ENCODE measurements at regions not wholly inside any gene's neighbourhood (a gene's known extent, or its start where the extent isn't known, plus 50 kb on each side); places are given as distances from the start of the nearest gene placed in this dataset.

DNA sequence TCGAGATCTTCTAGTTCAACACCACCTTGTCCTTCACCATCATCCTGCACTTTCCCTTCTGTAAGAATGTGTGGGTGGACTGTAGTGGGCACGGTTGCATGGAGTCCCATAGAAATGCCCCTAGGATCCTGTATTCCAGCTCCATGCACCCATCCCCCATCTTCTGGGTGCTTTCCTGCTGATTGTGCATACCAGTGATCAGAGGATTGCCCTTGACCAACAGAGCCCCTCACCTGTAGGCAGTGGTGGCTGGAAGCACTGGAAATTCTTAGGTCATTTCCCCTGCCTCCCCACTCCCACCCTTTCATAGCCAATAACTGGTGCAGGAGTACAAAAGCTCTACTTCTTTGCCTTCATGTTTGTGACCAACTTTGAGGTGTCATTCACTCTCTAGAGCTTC, 213.4 kb upstream of the ARSJ start:
- Mint-ChIP-seq H3K27me3 (ENCODE audit: low read depth in 3 of 3) (peaks cover 0 to 2% (median 0%) of the 10 kb centered on the region in 3 donors), H3K36me3 (no peaks in the 10 kb centered on the region), H3K9me3 (peaks cover 0 to 8% (median 3%) of the 10 kb centered on the region in 7 donors), H3K4me3 (no peak overlapping the region), H3K4me1 (no peaks in the 10 kb centered on the region), H3K27ac (no peak overlapping the region)
- no peak overlapping the region for H3K27ac ChIP-seq (ENCODE audit: low read depth in 1 of 2, low read length in 2 of 2)
- no peak overlapping the region for H3K4me2 ChIP-seq (replicated peaks; ENCODE audit: extremely low read depth, low read length, poor library complexity, severe bottlenecking)
- no peak for TF ChIP-seq CTCF (IDR thresholded peaks at IDR 0.05)
- H3K9me3 ChIP-seq (replicated peaks in 1 of 2; ENCODE audit: control insufficient read depth in 1 of 2, insufficient read depth in 1 of 2, low read length in 2 of 2) = no peaks in the 10 kb centered on the region
- no peaks in the 10 kb centered on the region for H3K79me2 ChIP-seq (ENCODE audit: insufficient read depth, low read length)
- H3K36me3 ChIP-seq (replicated peaks in 1 of 2; ENCODE audit: control insufficient read depth in 1 of 2, insufficient read depth in 2 of 2, low read length in 2 of 2) = no peaks in the 10 kb centered on the region
- no peaks in the 10 kb centered on the region for H3K27me3 ChIP-seq (ENCODE audit: control insufficient read depth in 2 of 2, insufficient read depth in 2 of 2, low read length in 2 of 2)
- DNase-seq = no peak
- H3K4me1 ChIP-seq (ENCODE audit: control insufficient read depth in 1 of 2, insufficient read depth in 2 of 2, low read length in 2 of 2) = no peaks in the 10 kb centered on the region
- intact Hi-C loops (cut with micrococcal nuclease) = no loop called here
- no peaks in the 10 kb centered on the region for H4K20me1 ChIP-seq (ENCODE audit: insufficient read depth, low read length)
- WGBS (ENCODE audit: insufficient coverage) = no CpG with 5 or more reads among the region's 2 CpGs
- no peak overlapping the region for H3K4me3 ChIP-seq (replicated peaks in 1 of 3; ENCODE audit: low read depth in 2 of 3, low read length in 3 of 3)
- H2AFZ ChIP-seq (ENCODE audit: insufficient read depth, low read depth, low read length, poor library complexity, severe bottlenecking) = no peak overlapping the region
- no peak overlapping the region for H3K9ac ChIP-seq (ENCODE audit: insufficient read depth, low read length, poor library complexity, severe bottlenecking)

GRCh38 chr4:114193624-114194399, 214.4 kb upstream of the ARSJ start:
- no peaks in the 10 kb centered on the region for H4K20me1 ChIP-seq (ENCODE audit: insufficient read depth, low read length)
- no peak for TF ChIP-seq CTCF (IDR thresholded peaks at IDR 0.05)
- H3K4me3 Mint-ChIP-seq = no peak overlapping the region
- no peaks in the 10 kb centered on the region for H3K27me3 ChIP-seq (ENCODE audit: control insufficient read depth in 2 of 2, insufficient read depth in 2 of 2, low read length in 2 of 2)
- H3K36me3 ChIP-seq (replicated peaks in 1 of 2; ENCODE audit: control insufficient read depth in 1 of 2, insufficient read depth in 2 of 2, low read length in 2 of 2) = no peaks in the 10 kb centered on the region
- peaks cover 0 to 2% (median 2%) of the 10 kb centered on the region in 3 donors for H3K27me3 Mint-ChIP-seq (ENCODE audit: low read depth in 3 of 3)
- no peak overlapping the region for H3K27ac Mint-ChIP-seq
- H3K4me1 ChIP-seq (ENCODE audit: control insufficient read depth in 1 of 2, insufficient read depth in 2 of 2, low read length in 2 of 2) = no peaks in the 10 kb centered on the region
- 73% methylated on average over 3 of the region's 5 CpGs for WGBS (ENCODE audit: insufficient coverage)
- no peak overlapping the region for H3K9ac ChIP-seq (ENCODE audit: insufficient read depth, low read length, poor library complexity, severe bottlenecking)
- no peak overlapping the region for H2AFZ ChIP-seq (ENCODE audit: insufficient read depth, low read depth, low read length, poor library complexity, severe bottlenecking)
- H3K4me3 ChIP-seq (replicated peaks in 1 of 3; ENCODE audit: low read depth in 2 of 3, low read length in 3 of 3) = no peak overlapping the region
- no peaks in the 10 kb centered on the region for H3K9me3 ChIP-seq (replicated peaks in 1 of 2; ENCODE audit: control insufficient read depth in 1 of 2, insufficient read depth in 1 of 2, low read length in 2 of 2)
- no peaks in the 10 kb centered on the region for H3K4me1 Mint-ChIP-seq
- DNase-seq = no peak
- no peak overlapping the region for H3K4me2 ChIP-seq (replicated peaks; ENCODE audit: extremely low read depth, low read length, poor library complexity, severe bottlenecking)
- H3K27ac ChIP-seq (ENCODE audit: low read depth in 1 of 2, low read length in 2 of 2) = no peak overlapping the region
- intact Hi-C loops (cut with micrococcal nuclease) = no loop called here
- no peaks in the 10 kb centered on the region for H3K36me3 Mint-ChIP-seq
- H3K79me2 ChIP-seq (ENCODE audit: insufficient read depth, low read length) = no peaks in the 10 kb centered on the region
- peaks cover 0 to 8% (median 3%) of the 10 kb centered on the region in 7 donors for H3K9me3 Mint-ChIP-seq

Data from CD14-positive monocyte (primary cell).